ENCODE measurements at regions not wholly inside any gene's neighbourhood (a gene's known extent, or its start where the extent isn't known, plus 50 kb on each side); places are given as distances from the start of the nearest gene placed in this dataset.

DNA sequence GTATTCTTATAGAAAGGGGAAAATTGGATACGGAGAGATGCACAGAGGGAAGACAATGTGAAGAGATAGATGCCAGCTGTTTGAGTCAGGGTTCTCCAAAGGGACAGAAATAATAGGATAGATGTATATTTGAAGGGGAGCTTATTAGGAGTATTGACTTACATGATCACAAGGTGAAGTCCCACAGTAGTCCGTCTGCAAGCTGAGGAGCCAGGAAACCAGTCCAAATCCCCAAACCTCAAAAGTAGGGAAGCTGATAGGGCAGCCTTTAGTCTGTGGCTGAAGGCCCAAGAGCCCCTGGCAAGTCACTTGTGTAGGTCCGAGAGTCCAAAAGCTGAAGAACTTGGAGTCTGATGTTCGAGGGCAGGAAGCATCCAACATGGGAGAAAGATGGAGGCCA lies 569.6 kb upstream of the LARGE1 start:
- TF ChIP-seq, protein P1, sequence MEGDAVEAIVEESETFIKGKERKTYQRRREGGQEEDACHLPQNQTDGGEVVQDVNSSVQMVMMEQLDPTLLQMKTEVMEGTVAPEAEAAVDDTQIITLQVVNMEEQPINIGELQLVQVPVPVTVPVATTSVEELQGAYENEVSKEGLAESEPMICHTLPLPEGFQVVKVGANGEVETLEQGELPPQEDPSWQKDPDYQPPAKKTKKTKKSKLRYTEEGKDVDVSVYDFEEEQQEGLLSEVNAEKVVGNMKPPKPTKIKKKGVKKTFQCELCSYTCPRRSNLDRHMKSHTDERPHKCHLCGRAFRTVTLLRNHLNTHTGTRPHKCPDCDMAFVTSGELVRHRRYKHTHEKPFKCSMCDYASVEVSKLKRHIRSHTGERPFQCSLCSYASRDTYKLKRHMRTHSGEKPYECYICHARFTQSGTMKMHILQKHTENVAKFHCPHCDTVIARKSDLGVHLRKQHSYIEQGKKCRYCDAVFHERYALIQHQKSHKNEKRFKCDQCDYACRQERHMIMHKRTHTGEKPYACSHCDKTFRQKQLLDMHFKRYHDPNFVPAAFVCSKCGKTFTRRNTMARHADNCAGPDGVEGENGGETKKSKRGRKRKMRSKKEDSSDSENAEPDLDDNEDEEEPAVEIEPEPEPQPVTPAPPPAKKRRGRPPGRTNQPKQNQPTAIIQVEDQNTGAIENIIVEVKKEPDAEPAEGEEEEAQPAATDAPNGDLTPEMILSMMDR (IDR thresholded peaks at IDR 0.05): no peak

DNA sequence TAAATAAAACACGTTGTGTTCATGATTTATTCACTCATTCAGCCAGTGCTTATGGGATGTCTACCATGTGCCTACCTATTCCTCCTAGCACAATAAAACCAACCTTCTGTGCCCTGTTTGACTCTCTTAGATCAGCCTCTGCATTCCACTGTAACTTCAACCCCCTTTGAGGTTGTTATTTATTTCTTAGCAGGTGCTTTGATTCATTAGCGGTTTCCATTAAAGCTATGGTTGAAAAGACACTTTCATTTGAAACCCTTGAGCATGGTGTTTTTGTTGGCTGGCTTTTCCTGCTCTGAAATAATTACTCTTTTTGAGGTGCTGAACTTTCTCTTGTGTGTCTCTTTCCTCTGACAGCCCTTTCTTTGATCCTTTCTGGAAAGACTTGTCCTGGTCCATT lies 570.6 kb upstream of the LARGE1 start:
- TF ChIP-seq, protein P1 (IDR thresholded peaks at IDR 0.05): no peak

DNA sequence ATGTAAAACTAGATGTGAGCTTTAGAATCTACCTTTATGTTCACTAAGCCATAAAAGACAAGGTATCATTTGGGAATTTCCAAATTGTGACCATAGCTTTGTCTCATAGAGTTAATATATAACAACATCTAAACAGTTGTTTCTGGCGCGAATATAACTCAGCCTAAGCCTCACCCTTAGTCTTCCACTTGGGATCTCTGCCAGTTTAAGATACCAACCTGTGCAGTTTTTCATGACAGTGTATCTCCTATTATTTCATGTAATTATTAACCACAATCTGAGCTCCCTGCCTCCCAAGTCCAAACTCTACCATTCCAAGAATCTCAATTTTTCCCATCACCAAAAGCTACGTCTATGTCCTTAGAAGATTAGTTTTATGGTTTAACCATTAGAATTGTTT lies 572.5 kb upstream of the ISX start:
- TF ChIP-seq, protein P1 (IDR thresholded peaks at IDR 0.05): no peak

DNA sequence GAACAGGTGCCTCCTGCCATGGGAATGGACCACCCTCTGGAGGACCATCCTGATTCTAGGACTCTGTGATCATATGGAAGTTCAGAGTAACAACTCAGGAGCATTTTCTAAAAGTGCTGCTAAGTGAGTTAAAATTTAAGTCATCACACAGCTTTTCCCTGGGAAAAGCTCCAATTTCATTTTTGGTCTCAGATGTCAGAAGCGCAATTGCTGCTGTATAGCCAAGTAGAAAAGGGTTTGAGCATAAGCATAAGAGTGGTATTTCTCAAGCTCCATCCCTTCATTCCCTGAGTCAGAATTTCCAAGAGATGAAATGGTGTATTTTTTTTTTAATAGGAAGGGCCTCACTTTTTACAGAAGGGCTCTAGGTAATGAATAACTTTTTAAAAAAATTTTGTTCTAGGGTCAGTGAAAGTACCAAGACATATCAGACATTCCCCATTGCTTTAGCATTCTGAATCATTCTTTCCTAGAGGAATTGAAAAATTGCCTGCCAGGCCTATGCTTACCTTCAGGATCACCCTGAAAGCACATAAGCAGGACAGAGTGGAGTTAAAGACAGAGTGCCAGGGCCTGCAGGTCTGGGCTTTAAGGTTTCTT lies 564.5 kb upstream of the ISX start:
- TF ChIP-seq, protein P1 (IDR thresholded peaks at IDR 0.05): no peak

DNA sequence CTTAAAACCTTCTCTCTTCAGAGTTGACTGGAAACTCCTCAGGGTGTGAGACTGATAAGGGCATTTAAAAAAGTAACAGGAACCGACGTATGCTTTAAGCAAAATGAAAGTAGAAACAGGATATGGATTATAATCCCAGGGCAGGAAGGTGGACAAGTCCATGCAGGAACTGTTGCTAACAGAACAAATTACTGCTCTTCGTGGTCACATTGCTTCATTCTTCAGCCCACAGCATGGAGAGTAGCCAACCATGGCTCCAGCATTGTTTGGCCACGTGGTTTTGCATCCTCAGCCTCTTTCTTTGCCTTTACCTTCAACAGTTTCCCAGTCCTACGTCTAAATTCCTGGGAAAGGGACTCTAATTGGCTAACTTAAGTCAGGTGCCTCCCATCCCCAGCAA lies 563.1 kb upstream of the ISX start:
- TF ChIP-seq, protein P1 (IDR thresholded peaks at IDR 0.05): no peak

DNA sequence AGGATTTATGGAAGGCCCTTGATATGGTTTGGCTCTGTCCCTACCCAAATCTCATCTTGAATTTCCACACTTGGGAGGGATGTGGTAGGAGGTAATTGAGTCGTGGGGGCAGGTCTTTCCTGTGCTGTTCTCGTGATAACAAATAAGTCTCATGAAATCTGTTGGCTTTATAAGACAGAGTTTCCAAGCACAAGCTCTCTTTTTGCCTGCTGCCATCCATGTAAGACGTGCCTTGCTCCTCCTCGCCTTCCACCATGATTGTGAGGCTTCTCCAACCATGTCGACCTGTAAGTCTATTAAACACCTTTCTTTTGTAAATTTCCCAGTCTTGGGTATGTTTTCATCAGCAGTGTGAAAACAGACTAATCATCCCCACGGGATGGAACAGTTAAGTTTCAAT lies 557.2 kb upstream of the ISX start:
- TF ChIP-seq, protein P1 (IDR thresholded peaks at IDR 0.05): no peak

DNA sequence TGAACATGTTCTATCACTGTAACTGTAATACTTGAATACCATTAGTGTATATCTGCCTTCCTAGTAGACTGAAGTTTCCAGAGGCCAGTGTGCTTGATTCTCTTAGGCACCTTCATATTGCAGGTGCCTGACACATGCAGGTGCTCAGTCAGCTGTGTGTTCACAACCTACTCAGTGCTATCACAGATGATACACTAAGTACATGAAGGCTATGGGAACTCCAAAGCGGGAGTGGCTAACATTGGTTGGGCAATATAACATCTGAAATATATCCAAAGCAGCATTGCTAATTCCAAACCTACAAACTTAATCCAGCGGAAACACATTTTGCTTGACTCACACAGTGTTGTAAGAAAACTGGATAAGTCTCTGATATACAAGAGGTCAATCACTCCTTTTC lies 539.3 kb upstream of the ISX start:
- TF ChIP-seq, protein P1 (IDR thresholded peaks at IDR 0.05): no peak

DNA sequence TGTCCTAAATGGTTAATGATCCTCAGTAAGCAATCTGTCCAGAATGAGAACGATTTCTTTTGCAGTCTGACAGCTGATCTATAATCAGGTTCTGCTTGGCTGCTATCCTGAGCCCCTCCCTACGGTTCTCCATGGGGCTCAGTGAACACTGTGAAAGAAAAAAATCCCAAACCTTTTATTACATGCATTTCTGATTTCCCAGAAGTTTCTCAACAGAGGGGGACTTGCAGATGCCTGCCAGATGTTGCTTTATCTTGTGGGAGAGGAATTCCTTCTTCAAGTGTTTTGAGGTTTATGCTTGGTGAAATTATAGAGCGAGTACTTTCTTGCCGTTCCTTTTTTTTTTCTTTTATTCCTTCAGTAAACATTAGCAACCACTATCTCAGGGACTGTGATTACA lies 531.9 kb upstream of the ISX start:
- TF ChIP-seq, protein P1 (IDR thresholded peaks at IDR 0.05): no peak

Measured in LNCAP (cell line).